HEK293 (cell line): ENCODE measurements at regions not wholly inside any gene's neighbourhood (a gene's known extent, or its start where the extent isn't known, plus 50 kb on each side); places are given as distances from the start of the nearest gene placed in this dataset.

ENCODE experiments used
- HOXA7 ChIP-seq: sonication (generic); formaldehyde crosslinking; IDR thresholded peaks from 2 replicates; pipeline ENCODE4 v1.8.1; 2022; ENCODE audit warnings: missing genetic modification reagents, borderline replicate concordance
- RBAK ChIP-seq: fragments of 450-650 bp; formaldehyde crosslinking; IDR thresholded peaks from 2 replicates; pipeline ENCODE4 v1.5.1; 2016; ENCODE audit warnings: missing biosample characterization, missing genetic modification characterization
- YY1 ChIP-seq: fragments of 450-650 bp; formaldehyde crosslinking; IDR thresholded peaks from 2 replicates; pipeline ENCODE4 v1.5.1; 2018; ENCODE audit warnings: missing biosample characterization, missing genetic modification characterization
- ZNF138 ChIP-seq: fragments of 450-650 bp; formaldehyde crosslinking; IDR thresholded peaks from 2 replicates; pipeline ENCODE4 v1.5.1; 2016; ENCODE audit warnings: missing biosample characterization, missing genetic modification characterization, borderline replicate concordance
- ZNF184 ChIP-seq: fragments of 450-650 bp; IDR thresholded peaks from 2 replicates; pipeline ENCODE4 v1.5.1; 2018; ENCODE audit warnings: missing biosample characterization, mild to moderate bottlenecking, missing genetic modification characterization
- ZNF274 ChIP-seq, 2 experiments: fragments of 200-500 bp in 1 of 2; fragments of 450-650 bp in 1 of 2; sonication (Bioruptor generic) in 1 of 2; formaldehyde crosslinking in 1 of 2; IDR thresholded peaks; 2 replicates each; pipeline versions ENCODE4 v1.5.1 to v1.6.1; 2014 to 2016; ENCODE audit warnings: borderline replicate concordance in 1 of 2, inconsistent platforms in 1 of 2, low read length in 1 of 2, missing biosample characterization in 1 of 2, missing genetic modification characterization in 1 of 2
- TF ChIP-seq, protein P1 (sequence below): fragments of 450-650 bp; formaldehyde crosslinking; IDR thresholded peaks from 2 replicates; pipeline ENCODE4 v1.5.1; 2016; ENCODE audit warnings: missing biosample characterization, missing genetic modification characterization
- TF ChIP-seq, protein P2 (sequence below): fragments of 450-650 bp; formaldehyde crosslinking; IDR thresholded peaks from 2 replicates; pipeline ENCODE4 v1.5.1; 2016; ENCODE audit warnings: missing biosample characterization, missing genetic modification characterization
- TF ChIP-seq, protein P3 (sequence below): sonication (generic); formaldehyde crosslinking; IDR thresholded peaks from 2 replicates; pipeline ENCODE4 v1.8.1; 2022; ENCODE audit warnings: mild to moderate bottlenecking, moderate library complexity, missing genetic modification reagents
- TF ChIP-seq, protein P4 (sequence below): IDR thresholded peaks from 2 replicates; pipeline ENCODE4 v1.6.1; 2011; ENCODE audit warnings: mild to moderate bottlenecking, low read depth, low read length, borderline replicate concordance

DNA sequence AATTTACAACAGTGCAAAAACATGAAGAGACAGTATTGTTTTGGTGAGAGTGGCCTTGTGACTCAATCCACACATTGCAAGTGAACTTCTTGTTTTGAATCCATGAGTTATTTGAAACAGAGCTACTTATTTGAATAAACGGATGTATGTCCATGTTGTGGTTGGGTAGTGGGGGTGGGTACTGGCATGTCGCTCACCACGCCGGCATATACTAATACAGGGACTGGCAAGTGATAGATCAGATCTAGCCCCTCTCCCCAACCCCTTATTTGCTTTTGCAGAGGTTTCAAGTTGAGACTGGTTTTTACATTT lies 83.8 kb downstream of the EDEM1 start:
- TF ChIP-seq ZNF184 (tag by site-specific recombination) = no peak
- no peak for TF ChIP-seq HOXA7 (CRISPR knock-in tag)
- TF ChIP-seq ZNF274 (IDR thresholded peaks at IDR 0.05; ENCODE audit: low read length) = no peak
- no peak for TF ChIP-seq ZNF274 (tag by site-specific recombination; IDR thresholded peaks at IDR 0.05; ENCODE audit: borderline replicate concordance)
- TF ChIP-seq, protein P1, sequence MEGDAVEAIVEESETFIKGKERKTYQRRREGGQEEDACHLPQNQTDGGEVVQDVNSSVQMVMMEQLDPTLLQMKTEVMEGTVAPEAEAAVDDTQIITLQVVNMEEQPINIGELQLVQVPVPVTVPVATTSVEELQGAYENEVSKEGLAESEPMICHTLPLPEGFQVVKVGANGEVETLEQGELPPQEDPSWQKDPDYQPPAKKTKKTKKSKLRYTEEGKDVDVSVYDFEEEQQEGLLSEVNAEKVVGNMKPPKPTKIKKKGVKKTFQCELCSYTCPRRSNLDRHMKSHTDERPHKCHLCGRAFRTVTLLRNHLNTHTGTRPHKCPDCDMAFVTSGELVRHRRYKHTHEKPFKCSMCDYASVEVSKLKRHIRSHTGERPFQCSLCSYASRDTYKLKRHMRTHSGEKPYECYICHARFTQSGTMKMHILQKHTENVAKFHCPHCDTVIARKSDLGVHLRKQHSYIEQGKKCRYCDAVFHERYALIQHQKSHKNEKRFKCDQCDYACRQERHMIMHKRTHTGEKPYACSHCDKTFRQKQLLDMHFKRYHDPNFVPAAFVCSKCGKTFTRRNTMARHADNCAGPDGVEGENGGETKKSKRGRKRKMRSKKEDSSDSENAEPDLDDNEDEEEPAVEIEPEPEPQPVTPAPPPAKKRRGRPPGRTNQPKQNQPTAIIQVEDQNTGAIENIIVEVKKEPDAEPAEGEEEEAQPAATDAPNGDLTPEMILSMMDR = no peak
- TF ChIP-seq, protein P2, sequence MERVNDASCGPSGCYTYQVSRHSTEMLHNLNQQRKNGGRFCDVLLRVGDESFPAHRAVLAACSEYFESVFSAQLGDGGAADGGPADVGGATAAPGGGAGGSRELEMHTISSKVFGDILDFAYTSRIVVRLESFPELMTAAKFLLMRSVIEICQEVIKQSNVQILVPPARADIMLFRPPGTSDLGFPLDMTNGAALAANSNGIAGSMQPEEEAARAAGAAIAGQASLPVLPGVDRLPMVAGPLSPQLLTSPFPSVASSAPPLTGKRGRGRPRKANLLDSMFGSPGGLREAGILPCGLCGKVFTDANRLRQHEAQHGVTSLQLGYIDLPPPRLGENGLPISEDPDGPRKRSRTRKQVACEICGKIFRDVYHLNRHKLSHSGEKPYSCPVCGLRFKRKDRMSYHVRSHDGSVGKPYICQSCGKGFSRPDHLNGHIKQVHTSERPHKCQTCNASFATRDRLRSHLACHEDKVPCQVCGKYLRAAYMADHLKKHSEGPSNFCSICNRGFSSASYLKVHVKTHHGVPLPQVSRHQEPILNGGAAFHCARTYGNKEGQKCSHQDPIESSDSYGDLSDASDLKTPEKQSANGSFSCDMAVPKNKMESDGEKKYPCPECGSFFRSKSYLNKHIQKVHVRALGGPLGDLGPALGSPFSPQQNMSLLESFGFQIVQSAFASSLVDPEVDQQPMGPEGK (tag by site-specific recombination) = no peak
- no peak for TF ChIP-seq ZNF138
- TF ChIP-seq, protein P3, sequence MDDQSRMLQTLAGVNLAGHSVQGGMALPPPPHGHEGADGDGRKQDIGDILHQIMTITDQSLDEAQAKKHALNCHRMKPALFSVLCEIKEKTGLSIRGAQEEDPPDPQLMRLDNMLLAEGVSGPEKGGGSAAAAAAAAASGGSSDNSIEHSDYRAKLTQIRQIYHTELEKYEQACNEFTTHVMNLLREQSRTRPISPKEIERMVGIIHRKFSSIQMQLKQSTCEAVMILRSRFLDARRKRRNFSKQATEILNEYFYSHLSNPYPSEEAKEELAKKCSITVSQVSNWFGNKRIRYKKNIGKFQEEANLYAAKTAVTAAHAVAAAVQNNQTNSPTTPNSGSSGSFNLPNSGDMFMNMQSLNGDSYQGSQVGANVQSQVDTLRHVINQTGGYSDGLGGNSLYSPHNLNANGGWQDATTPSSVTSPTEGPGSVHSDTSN (CRISPR knock-in tag) = no peak
- TF ChIP-seq, protein P4, sequence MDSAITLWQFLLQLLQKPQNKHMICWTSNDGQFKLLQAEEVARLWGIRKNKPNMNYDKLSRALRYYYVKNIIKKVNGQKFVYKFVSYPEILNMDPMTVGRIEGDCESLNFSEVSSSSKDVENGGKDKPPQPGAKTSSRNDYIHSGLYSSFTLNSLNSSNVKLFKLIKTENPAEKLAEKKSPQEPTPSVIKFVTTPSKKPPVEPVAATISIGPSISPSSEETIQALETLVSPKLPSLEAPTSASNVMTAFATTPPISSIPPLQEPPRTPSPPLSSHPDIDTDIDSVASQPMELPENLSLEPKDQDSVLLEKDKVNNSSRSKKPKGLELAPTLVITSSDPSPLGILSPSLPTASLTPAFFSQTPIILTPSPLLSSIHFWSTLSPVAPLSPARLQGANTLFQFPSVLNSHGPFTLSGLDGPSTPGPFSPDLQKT = no peak
- TF ChIP-seq YY1 (tag by site-specific recombination) = no peak
- no peak for TF ChIP-seq RBAK (tag by site-specific recombination)
